CD4-positive, alpha-beta T cell treated with Interleukin-6 for 4 hours (primary cell): ENCODE measurements at regions not wholly inside any gene's neighbourhood (a gene's known extent, or its start where the extent isn't known, plus 50 kb on each side); places are given as distances from the start of the nearest gene placed in this dataset.

ENCODE experiments used
- DNase-seq: peaks from one replicate; pipeline ENCODE4 v3.0.0-alpha.2; 2020; ENCODE audit warnings: mixed read lengths

GRCh38 chr10:44435196-44435595 is 50.3 kb upstream of the CXCL12 start:
- DNase-seq: no peak

DNA sequence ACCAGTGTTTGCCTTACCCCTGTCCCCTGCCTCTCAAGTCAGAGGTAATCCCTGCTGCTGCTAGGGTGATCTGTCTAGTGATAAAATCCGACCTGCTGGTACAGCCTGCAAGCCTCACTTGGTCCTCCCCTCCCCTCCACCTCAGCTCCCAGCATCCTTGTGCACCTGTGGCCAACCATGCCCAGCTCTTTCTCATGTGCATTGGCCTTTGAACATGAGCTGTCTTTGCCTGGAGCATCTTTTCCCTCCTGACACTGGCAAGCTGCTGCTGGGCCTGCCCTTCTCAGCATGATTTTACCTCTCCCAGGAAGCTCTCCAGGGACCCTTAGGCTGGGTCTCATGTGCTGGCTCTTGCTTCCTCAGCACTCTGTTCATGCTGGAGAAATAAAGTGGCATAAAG is 51.3 kb upstream of the CXCL12 start:
- no peak for DNase-seq

DNA sequence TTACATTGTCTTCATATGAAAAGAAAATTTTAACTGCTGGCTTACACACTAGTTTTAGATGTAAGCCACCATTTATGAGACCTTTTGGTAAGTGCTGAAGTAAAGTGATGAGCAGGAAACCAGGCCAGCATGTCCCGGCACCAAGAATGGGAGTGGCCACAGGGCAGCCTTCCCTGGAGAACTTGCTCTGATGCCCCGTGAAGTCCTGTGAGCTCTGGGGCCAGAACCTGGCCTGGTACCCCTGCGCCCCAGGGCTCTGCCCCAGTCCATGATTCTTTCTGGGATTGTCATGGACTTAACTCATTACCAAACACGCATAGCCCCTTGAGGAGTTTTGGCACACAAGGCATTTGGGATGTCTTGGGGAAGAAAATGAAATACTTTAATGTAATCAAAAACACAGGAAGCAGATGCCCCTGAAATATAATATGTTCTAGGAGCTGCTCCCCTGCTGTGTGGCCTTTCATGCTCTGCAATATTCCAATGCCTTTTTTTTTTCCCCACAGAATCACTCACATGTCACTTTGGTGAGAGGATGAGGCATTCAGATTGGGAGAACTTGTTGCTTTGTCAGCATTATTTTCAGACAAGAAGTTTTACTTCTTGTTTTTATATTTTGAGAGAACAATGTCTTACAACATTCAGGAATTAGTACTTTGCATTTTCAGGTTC is 53.1 kb upstream of the CXCL12 start:
- DNase-seq: no peak

- DNase-seq: no peak
Measured at GRCh38 chr10:44439239-44439957, 54.5 kb upstream of the CXCL12 start.

DNA sequence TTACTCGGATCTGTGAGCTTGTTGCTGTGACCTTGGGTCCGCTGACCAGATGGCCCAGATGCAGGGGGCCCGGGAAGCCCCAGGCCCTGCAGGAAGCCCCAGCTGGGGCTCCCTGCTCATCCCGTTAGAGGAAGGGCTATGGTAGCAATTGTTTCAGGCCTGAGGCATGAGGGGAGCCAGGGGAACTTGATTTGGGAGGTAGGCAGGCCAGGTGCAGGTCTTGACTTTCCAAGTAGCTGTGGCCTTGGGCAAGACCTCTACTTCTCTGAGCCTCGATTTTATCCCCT is 55.0 kb upstream of the CXCL12 start:
- no peak for DNase-seq

DNA sequence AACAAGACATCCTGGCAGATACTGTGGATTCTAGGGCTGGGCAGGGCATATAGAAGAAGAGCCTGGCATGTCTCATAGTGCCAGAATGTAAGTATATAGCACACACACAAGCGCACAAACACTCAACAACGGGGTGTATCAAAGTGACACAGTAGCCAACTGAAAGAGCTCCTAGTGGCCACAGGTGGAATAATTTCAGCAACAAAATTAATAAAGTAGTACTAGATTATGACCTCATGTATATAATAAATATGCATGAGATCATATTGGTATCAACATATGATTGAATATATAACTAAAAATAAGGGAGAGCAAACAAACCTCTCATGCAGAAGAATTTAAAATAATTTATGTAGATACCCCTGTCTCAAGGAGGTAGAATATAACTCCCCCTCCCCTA is 72.4 kb upstream of the CXCL12 start:
- no peak for DNase-seq

GRCh38 chr10:44458671-44459413 is 73.9 kb upstream of the CXCL12 start:
- DNase-seq: no peak

GRCh38 chr10:44459671-44460070 is 74.8 kb upstream of the CXCL12 start:
- no peak for DNase-seq

- no peak for DNase-seq
Measured at GRCh38 chr10:44460416-44460815, 75.5 kb upstream of the CXCL12 start.

GRCh38 chr10:44462338-44462914 is 77.5 kb upstream of the CXCL12 start:
- DNase-seq: no peak

- DNase-seq: no peak
Measured at GRCh38 chr10:44463511-44464121, 78.7 kb upstream of the CXCL12 start.

- DNase-seq: no peak
Measured at GRCh38 chr10:44464503-44464902, 79.6 kb upstream of the CXCL12 start.

DNA sequence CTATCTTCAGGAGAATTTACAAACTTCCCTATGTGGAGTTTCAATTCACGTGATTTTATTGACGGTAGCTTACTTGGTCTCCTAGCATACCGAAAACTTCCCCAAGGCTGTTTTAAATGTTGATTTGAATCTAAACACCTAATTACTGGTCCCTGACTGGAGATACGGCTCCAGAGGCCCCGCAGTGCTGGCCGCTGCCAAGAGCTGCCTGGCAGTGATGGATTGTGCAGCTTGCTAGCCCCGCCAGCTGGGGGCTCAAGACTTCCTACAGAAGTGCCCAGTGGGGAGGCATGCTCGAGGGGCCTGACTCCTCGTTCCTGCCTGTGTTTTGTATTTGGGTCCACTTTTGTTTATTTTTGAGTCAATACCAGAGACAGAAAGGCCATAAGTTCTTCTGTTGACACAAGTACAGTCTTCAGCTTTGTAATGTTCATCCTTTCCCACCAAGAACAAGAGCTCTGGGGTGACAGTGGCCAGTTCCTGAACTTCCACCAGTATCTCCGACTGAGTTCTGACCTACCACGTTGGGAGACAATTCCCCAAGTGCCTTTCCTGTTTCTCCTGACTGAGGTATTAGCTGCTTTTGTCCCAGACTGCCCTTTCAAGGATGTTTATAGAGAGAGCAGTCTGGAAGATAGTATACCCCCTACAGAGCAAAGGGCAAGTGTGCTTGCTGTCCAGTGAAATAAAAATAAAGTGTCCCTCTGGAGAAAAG is 80.7 kb upstream of the CXCL12 start:
- no peak for DNase-seq

DNA sequence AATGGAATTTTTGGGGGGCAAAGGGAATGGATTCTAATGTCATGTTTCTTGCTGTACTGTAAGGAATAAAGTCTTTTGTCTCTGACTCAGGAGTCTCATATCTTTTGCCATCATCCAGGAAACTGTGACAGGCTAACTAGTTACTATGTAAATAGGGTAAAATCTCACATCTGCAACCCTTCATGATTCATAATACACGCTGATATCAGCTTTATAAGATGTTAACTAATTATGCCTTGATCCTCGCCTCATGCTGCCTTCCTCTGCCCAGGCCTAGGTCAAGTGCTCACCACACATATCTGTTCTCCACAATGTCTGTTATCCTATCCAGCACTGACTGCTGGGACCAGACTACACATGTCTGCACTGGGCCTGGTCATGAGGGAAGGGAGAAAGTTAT is 81.3 kb upstream of the CXCL12 start:
- no peak for DNase-seq

DNA sequence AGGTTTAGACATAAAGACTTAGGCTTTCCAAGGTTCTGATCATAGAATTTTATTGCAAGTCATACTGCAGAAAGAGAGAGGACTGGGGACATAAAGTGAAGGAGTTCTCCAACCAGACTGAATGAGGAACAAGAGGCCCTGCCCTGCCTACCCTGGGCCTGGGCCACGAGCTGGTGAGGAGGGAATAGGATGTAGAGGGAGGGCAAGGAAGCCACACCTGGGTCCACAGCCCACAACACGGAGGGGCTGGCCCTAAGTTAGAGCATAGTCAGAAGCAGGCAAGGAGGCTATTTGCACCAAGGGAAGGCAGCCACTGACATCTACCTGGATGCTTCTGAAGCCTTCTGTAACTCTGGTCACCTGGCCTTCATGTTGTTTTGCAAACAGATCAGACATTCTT is 82.2 kb upstream of the CXCL12 start:
- DNase-seq: no peak

DNA sequence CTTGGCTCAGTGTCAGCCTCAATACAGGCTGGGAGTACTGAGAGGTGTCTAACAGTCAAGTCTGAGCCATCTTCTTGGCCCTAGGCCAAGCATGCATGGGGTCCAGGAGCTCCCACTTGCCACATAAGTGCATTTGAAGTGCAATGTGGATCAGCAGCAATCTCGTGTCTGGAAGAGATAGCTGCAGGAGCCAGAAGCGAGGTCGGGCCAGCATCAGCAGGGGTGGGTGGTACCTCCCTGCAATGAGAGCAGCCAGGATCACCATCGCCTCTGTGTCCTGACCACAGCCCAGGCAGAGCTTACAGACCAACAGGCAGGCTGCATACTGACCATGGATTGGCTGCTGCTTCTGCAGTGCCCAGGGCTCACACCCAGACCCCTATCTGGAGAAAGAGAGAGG is 83.0 kb upstream of the CXCL12 start:
- DNase-seq: no peak

DNA sequence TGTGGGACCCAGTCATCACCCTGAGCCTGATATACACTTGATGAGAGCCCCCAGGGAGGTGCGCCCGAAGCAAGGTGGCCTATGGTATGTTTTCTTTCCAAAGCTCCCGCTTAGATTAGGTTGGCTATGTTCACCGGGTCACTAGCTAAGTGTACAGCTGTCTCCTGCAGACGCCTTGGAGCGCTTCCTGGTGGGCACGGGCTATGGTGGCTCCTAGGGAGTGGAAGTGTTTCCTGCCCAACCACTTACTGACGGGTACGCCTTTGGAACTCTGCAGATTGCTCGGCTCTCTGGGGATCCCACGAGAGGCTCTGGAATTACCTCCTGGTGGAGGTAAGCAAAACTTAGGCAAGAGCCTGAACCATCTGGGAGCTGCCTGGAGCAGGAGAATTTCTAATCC is 83.6 kb upstream of the CXCL12 start:
- DNase-seq: no peak

GRCh38 chr10:44468965-44469364 is 84.1 kb upstream of the CXCL12 start:
- DNase-seq: no peak

- DNase-seq: no peak
Measured at GRCh38 chr10:44470784-44471183, 85.9 kb upstream of the CXCL12 start.

- no peak for DNase-seq
Measured at GRCh38 chr10:44471410-44471809, 86.5 kb upstream of the CXCL12 start.

GRCh38 chr10:44473146-44473545 is 88.2 kb upstream of the CXCL12 start:
- DNase-seq: no peak

GRCh38 chr10:44476409-44477045 is 91.6 kb upstream of the CXCL12 start:
- no peak for DNase-seq
